HG02884 (cell line): ENCODE measurements at regions not wholly inside any gene's neighbourhood (a gene's known extent, or its start where the extent isn't known, plus 50 kb on each side); places are given as distances from the start of the nearest gene placed in this dataset.
"Not testable (repeated sequence)": the region's sequence is repeated elsewhere in the genome, so short reads cannot be mapped to it uniquely, and the experiment has no call there.

Experiments used
- ATAC-seq: cut with Tn5 transposase; IDR thresholded peaks from one replicate; pipeline ENCODE4 v1.9.1; 2021; ENCODE audit warnings: mild to moderate bottlenecking, moderate library complexity; ENCODE audit not compliant: unreplicated experiment

- no peak for ATAC-seq
Measured at GRCh38 chr5:75848077-75848476, 130.8 kb upstream of the POC5 start.

- ATAC-seq: peak; percentile 89
Measured at GRCh38 chr5:75847561-75848021, 130.4 kb upstream of the POC5 start.

GRCh38 chr5:75844301-75844700 is 127.1 kb upstream of the POC5 start:
- ATAC-seq: no peak

- no peak for ATAC-seq
Measured at GRCh38 chr5:75843319-75843718, 126.1 kb upstream of the POC5 start.

- ATAC-seq: no peak
Measured at GRCh38 chr5:75839547-75839946, 122.3 kb upstream of the POC5 start.

- ATAC-seq: no peak
Measured at GRCh38 chr5:75837258-75837841, 120.1 kb upstream of the POC5 start.

GRCh38 chr5:75831561-75831960 is 114.3 kb upstream of the POC5 start:
- ATAC-seq: no peak

GRCh38 chr5:75828029-75828428 is 110.8 kb upstream of the POC5 start:
- ATAC-seq: no peak

- peak; percentile 47 for ATAC-seq
Measured at GRCh38 chr5:75824323-75824722, 107.1 kb upstream of the POC5 start.

- ATAC-seq: no peak
Measured at GRCh38 chr5:75823811-75824210, 106.6 kb upstream of the POC5 start.

- ATAC-seq: no peak
Measured at GRCh38 chr5:75818661-75819060, 101.4 kb upstream of the POC5 start.

GRCh38 chr5:75799695-75800094 is 82.5 kb upstream of the POC5 start:
- ATAC-seq: not testable (repeated sequence)

- ATAC-seq: not testable (repeated sequence)
Measured at GRCh38 chr5:75769338-75769737, 52.1 kb upstream of the POC5 start.
